ENCODE measurements at regions not wholly inside any gene's neighbourhood (a gene's known extent, or its start where the extent isn't known, plus 50 kb on each side); places are given as distances from the start of the nearest gene placed in this dataset.

GRCh38 chr12:59151243-59151642 lies 230.9 kb upstream of the LRIG3 start:
- TF ChIP-seq, protein P1, sequence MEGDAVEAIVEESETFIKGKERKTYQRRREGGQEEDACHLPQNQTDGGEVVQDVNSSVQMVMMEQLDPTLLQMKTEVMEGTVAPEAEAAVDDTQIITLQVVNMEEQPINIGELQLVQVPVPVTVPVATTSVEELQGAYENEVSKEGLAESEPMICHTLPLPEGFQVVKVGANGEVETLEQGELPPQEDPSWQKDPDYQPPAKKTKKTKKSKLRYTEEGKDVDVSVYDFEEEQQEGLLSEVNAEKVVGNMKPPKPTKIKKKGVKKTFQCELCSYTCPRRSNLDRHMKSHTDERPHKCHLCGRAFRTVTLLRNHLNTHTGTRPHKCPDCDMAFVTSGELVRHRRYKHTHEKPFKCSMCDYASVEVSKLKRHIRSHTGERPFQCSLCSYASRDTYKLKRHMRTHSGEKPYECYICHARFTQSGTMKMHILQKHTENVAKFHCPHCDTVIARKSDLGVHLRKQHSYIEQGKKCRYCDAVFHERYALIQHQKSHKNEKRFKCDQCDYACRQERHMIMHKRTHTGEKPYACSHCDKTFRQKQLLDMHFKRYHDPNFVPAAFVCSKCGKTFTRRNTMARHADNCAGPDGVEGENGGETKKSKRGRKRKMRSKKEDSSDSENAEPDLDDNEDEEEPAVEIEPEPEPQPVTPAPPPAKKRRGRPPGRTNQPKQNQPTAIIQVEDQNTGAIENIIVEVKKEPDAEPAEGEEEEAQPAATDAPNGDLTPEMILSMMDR (IDR thresholded peaks at IDR 0.05) = no peak
- no peak for TF ChIP-seq POLR2A (IDR thresholded peaks at IDR 0.05)
